T47D (cell line): ENCODE measurements at regions not wholly inside any gene's neighbourhood (a gene's known extent, or its start where the extent isn't known, plus 50 kb on each side); places are given as distances from the start of the nearest gene placed in this dataset.
"Not testable (repeated sequence)": the region's sequence is repeated elsewhere in the genome, so short reads cannot be mapped to it uniquely, and the experiment has no call there.

Source experiments
- DNase-seq, 2 experiments: peaks; one replicate each; pipeline versions ENCODE4 v3.0.0 to v3.0.0-alpha.2; 2011 to 2012; ENCODE audit warnings: low read depth in 1 of 2, low spot score in 1 of 2
- JUND ChIP-seq: IDR thresholded peaks from 2 replicates; pipeline ENCODE4 v1.6.1; 2012; ENCODE audit warnings: low read depth
- in situ Hi-C: cut with HindIII; loops from 2 replicates; pipeline ENCODE4 v1.10.0; 2016; ENCODE audit warnings: low sequenced_read_pairs, low pct_unique_long_range_greater_than_20kb

DNA sequence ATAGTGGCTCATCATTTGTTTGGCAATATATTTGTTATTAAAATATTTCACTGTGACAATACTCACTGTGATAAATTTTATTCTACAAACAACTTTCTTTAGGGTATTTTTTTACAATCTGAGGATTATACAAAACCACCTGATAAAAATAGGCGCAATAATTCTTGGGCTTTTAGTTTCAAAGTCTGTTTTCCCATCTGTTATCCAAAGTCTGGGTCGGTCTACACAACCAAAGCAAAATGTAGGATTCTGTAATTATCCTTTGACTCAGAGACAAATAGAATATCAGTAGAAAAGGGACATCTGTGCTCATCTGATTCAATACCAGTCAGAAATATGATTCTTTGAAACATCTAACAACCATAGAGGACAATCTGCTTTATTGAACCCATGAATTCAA is 271.8 kb upstream of the AMIGO2 start:
- no peak for DNase-seq
- in situ Hi-C loops, result no loop called here

DNA sequence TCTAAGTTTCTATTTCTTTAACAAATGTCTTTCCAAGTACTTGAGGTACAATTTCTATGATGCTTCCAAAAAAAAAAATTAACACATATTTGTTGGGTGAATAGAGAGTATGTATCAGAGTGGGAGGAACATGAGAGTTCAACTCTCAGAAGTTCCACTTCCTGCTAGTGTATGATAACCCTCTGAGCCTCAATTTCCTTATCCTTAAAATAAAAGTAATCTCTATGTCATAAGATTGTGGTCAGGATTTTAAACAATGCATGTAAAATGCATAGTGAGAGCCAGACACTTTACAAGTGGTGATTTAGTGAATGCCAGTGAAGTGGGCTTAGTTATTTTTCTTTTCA is 270.3 kb upstream of the AMIGO2 start:
- TF ChIP-seq JUND, result no peak
- in situ Hi-C loops, result no loop called here
- DNase-seq, result no peak

More for the DNA sequence above, 271.8 kb upstream of the AMIGO2 start:
- TF ChIP-seq JUND, result no peak

DNA sequence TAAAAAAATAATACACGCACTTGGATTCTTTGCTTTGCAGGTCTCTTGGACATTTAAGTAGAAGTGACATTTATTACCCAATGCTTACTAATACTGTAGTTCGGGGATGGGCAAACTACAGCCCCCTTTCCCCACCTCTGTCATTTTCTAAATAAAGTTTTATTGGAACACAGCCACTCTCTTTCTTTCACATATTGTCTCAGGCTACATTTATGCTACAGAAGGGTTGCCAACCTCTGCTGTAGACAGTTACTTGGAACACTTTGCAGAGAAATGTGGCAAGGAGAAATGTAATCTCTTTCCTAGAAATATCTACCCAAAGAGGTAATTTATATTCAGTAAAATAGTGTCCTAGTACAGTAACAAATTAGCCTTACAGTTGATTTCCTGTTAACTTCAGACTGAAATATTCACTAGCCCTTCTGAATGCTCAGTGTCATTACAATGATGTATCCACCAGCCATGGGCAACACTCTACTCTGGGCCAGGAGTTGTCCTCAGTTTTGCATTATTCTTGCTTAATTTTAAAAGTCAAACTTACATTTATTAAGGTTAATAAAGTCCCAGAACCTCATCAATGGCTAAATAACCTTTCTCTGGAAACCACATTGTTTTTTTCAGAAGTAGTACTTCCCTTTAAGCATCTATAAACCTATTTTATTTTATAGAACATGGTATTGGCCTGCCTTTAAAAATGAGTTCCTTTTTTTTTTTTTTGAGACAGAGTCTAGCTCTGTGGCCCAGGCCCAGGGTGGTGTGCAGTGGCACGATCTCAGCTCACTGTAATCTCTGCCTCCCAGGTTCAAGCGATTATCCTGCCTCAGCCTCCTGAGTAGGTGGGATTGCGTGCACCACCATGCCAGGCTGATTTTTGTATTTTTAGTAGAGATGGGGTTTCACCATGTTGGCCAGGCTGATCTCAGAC is 269.6 kb upstream of the AMIGO2 start:
- TF ChIP-seq JUND, result no peak
- no peak for DNase-seq
- in situ Hi-C loops, result no loop called here

DNA sequence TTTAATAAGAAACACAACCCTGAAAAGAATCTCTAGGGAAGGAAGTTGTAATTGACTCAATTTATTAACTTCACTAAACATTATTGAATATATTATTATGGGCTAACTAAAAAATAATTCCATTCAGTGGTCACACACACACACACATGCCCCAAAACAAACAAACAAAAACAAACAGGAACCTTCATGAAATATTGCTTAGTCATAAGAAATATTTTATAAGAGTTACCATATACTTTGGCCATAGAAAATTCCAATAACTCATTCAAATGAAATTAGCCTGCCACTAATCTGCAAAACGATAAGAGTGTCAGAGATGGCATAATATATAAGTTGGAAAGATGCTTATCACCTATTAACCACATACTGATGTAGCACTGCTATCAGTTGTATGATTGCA is 268.4 kb upstream of the AMIGO2 start:
- in situ Hi-C loops, result no loop called here
- no peak for DNase-seq
- TF ChIP-seq JUND, result no peak

DNA sequence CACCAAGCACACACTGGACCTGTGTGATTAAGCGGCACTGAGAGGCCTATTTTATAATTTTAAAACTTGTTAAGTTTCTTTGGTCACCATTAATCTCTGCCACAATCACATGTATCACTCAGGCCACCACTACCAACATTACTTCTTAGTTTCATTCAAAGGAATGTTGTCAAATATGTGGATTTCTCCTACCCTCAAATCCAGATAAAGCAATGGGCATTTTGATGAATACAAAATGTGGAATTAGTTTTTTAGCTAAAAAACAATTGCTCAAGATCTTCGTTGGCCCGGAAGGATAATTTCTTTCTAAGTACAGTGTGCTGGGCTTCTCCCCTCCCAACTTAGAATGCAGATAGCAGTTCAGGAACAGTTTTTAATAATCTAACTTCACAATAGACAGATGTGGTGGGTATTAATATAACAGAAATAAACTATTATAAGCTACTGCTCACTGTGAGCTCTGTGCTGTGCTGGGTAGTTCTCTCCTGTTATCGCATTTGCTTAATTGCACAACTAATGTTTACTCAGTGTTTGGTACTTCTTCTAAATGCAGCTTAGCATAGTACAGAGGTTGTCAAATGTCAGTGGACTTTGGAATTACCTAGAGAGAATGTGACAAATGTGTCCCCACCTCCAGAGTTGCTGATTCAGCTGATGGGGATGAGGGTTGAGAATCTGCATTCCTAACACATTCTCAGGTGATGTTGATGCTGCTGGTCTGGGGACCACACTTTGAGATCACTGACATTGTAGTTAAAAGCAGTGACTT is 266.7 kb upstream of the AMIGO2 start:
- in situ Hi-C loops, result no loop called here
- no peak for TF ChIP-seq JUND
- DNase-seq, result no peak

DNA sequence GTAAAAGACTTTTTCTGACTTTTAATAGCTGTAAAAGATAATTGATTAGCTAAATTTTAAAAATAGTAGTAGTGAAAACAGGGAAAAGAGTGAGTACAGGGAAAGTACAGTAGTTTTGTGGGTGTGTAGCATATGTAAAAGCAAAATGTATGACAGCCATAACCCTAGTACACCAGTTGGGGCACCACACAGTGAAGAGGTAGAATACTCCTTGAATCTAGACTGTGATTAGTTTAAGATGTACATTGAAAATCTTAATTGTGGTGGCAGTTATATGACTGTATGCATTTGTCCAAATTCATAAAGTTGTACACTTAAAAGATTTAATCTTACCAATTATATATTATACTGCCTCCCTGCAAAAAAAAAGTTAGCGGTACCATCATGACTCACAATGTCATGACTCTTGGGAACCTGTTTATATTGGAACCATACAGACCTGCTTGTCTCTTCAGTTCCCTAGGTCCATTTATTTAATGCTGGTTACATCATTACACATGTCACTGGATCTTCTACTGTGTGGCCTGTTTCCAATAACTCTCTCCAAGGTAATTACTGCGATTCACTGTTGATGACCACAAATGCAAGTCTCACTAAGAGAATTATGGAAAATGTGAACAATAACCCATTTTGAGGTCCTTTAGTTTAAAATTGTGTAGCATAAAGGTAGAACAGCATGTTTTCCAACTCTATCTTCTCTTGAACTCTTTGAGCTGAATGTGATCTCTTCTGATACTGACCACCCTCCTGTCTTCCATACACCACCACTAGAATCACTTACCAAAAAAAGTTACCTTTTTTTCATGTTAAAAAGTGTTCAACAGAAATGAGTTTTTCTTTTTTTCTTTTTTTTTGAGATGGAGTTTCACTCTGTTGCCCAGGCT is 264.2 kb upstream of the AMIGO2 start:
- in situ Hi-C loops, result no loop called here
- no peak for TF ChIP-seq JUND
- DNase-seq, result no peak

DNA sequence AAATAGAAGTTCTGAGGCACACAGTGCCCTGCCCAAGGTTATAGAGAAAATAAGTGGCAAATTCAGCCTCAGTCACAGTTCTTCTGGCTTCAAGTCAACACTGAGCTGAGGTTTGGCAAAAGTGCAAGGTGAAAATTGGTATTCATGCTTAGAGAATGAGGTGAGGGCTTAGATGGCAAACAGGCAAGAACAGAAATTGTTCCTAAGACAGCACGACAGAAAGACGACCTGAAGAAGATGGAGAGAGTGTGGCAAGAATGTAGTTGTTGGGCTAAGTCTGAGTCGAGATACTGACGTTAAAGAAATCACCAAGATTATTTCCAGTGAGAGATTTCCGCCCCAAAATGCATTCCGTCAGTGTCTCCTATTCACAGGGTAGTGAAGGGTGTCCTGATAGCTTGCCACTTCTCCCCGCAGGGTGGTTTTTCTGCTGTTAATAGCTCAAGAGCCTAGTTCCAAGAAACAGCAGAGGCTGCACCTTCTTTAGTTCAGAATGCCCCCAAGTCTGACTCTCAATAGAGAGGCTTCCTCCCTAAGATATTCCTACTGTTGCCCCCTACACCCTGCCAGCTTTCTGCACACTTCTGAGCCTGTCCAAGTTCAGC is 260.8 kb upstream of the AMIGO2 start:
- no peak for DNase-seq
- no peak for TF ChIP-seq JUND
- in situ Hi-C loops, result no loop called here

DNA sequence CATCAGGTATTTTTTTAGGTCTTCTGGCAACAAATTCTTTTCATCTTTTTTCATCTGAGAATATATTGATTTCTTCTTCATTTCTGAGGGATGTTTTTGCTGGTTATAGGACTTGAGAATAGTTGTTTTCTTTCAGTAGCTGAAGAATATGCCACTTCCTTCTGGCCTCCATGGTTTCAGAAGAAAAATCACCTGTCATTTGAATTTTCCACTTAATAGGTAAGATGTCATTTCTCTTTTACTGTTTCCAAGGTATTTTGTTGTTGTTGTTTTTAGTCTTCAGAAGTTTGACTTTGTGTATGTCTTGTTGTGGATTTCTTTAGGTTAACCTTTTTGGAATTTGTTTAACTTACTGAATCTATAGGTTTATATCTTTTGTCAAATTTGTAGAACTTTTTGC is 257.8 kb upstream of the AMIGO2 start:
- DNase-seq, result no peak
- in situ Hi-C loops, result no loop called here
- TF ChIP-seq JUND, result no peak

DNA sequence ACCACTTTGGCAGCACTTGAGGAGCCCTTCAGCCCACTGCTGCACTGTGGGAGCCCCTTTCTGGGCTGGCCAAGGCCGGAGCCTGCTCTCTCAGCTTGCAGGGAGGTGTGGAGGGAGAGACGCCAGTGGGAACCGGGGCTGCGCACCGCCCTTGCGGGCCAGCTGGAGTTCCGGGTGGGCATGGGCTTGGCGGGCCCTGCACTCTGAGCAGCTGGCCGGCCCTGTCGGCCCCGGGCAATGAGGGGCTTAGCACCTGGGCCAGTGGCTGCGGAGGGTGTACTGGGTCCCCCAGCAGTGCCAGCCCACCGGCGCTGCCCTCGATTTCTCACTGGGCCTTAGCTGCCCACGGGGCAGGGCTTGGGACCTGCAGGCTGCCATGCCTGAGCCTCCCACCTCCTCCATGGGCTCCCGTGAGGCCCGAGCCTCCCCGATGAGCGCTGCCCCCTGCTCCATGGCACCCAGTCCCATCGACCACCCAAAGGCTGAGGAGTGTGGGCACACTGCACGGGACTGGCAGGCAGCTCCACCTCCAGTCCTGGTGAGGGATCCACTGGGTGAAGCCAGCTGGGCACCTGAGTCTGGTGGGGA is 253.6 kb upstream of the AMIGO2 start:
- in situ Hi-C loops, DNase-seq: not testable (repeated sequence)

DNA sequence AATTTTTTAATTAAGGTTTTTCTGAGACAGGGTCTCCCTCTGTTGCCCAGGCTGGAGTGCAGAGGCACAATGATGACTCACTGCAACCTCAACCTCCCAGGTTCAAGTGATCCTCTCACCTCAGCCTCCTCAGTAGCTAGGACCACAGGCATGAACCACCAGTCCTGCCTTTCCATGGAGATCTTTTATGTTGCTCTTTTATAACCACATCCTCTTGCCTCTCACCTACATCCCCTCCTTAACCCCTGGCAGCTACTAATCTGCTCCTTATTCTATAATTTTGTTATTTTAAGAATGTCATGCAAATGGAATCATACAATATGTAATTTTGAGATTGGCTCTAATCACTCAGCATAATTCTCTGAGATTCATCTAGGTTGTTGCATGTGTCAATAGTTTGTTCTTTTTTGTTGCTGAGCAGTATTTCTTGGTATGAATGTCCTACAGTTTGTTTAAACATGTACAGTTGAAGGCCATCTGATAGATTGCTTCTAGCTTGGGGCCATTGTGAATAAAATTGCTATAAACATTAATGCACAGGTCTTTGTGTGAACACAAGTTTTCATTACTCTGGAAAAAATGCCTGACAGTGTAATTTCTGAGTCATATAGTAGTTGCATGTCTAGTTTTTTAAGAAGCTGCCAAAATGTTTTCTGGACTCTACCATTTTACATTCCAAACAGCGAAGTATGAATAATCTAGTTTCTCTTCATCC is 249.2 kb upstream of the AMIGO2 start:
- in situ Hi-C loops, result no loop called here
- no peak for TF ChIP-seq JUND
- no peak for DNase-seq

DNA sequence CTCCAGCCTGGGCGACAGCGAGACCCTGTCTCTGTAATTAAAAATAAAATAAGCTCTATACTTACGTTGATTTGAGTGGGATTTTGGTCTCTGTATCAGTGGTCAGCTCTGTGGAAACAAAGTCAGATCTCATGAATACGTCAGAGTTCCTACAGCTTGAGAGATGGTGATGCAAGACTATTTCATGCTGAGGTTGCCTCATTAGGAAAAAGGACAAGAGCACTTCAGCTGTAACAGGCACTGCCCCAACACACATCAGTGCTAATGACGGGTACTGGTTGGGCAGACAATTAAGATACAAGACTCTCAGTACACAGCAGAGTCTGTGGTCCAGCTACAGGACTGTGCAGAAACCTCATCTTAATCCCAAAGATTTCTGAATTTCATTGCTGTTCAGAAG is 246.4 kb upstream of the AMIGO2 start:
- no peak for DNase-seq
- in situ Hi-C loops, result no loop called here
- no peak for TF ChIP-seq JUND
